Kidney epithelial cell (primary cell): ENCODE measurements at regions not wholly inside any gene's neighbourhood (a gene's known extent, or its start where the extent isn't known, plus 50 kb on each side); places are given as distances from the start of the nearest gene placed in this dataset.

ENCODE experiments used
- DNase-seq: peaks from one replicate; pipeline ENCODE4 v3.0.0-alpha.2; 2010; ENCODE audit warnings: low read depth
- H3K27me3 ChIP-seq: 2 replicates; pipeline ENCODE4 v1.6.0; 2011; ENCODE audit warnings: low read length; ENCODE audit not compliant: control insufficient read depth, insufficient read depth
- H3K36me3 ChIP-seq: 2 replicates; pipeline ENCODE4 v1.5.1; 2011; ENCODE audit warnings: low read length; ENCODE audit not compliant: control insufficient read depth, insufficient read depth
- H3K4me3 ChIP-seq: 2 replicates; pipeline ENCODE4 v1.5.1; 2011; ENCODE audit warnings: low read depth, mild to moderate bottlenecking, control low read depth, low read length
- TF ChIP-seq, protein P1 (sequence below): IDR thresholded peaks from 2 replicates; pipeline ENCODE4 v1.5.1; 2011; ENCODE audit warnings: mild to moderate bottlenecking, moderate library complexity, low read length, control low read depth, inconsistent platforms; ENCODE audit not compliant: insufficient read depth, poor library complexity, severe bottlenecking

DNA sequence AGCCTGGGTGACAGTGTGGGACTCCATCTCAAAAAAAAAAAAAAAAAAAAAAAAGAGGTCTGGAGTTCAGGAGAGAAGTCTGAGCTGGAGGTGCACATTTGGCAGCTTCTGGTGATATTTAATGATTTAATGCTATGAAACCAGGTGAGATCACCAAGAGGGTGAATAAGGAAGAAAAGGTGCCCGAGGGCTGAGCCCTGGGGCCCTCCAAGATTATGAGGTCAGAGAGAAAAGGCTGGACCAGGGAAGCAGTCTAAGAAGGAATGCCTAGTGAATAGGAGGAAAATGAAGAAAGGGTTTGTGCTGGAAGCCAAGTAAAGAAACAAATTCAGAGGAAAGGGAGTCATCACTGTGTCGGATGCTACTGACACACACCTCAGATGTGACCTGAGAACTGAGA, 88.0 kb upstream of the PELI1 start:
- TF ChIP-seq, protein P1, sequence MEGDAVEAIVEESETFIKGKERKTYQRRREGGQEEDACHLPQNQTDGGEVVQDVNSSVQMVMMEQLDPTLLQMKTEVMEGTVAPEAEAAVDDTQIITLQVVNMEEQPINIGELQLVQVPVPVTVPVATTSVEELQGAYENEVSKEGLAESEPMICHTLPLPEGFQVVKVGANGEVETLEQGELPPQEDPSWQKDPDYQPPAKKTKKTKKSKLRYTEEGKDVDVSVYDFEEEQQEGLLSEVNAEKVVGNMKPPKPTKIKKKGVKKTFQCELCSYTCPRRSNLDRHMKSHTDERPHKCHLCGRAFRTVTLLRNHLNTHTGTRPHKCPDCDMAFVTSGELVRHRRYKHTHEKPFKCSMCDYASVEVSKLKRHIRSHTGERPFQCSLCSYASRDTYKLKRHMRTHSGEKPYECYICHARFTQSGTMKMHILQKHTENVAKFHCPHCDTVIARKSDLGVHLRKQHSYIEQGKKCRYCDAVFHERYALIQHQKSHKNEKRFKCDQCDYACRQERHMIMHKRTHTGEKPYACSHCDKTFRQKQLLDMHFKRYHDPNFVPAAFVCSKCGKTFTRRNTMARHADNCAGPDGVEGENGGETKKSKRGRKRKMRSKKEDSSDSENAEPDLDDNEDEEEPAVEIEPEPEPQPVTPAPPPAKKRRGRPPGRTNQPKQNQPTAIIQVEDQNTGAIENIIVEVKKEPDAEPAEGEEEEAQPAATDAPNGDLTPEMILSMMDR: no peak
- H3K36me3 ChIP-seq: no peaks in the 10 kb centered on the region

GRCh38 chr2:64233376-64233922, 89.2 kb upstream of the PELI1 start:
- Histone ChIP-seq H3K27me3 (no peaks in the 10 kb centered on the region), H3K36me3 (no peaks in the 10 kb centered on the region), H3K4me3 (no peak overlapping the region)
- TF ChIP-seq, protein P1: no peak
- DNase-seq: no peak

More for the DNA sequence above, 88.0 kb upstream of the PELI1 start:
- Histone ChIP-seq H3K27me3 (no peaks in the 10 kb centered on the region), H3K4me3 (no peak overlapping the region)
- no peak for DNase-seq

DNA sequence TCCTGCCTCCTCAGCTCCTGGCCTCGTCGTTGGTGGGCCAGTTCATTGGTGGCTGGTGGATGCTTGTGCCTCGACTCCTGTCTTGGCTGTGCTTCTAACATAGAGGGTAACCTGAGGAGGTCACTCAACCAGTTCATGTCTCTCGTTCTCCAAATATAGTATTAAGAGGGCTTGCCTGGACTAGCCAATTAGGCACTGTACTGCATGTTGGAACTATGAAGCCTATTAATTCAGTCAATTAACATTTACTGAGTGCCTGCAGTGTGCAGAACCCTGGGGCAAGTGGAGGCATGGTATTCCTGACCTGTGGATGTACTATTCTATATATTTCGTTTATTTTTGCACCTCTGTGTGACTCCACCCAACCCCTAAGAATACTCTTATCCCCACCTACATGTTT, 89.9 kb upstream of the PELI1 start:
- DNase-seq: no peak
- TF ChIP-seq, protein P1: no peak
- no peaks in the 10 kb centered on the region for H3K27me3 ChIP-seq
- H3K36me3 ChIP-seq: no peaks in the 10 kb centered on the region
- H3K4me3 ChIP-seq: no peak overlapping the region

GRCh38 chr2:64234785-64235184, 90.6 kb upstream of the PELI1 start:
- no peak overlapping the region for H3K4me3 ChIP-seq
- TF ChIP-seq, protein P1: no peak
- DNase-seq: no peak
- no peaks in the 10 kb centered on the region for H3K36me3 ChIP-seq
- no peaks in the 10 kb centered on the region for H3K27me3 ChIP-seq

GRCh38 chr2:64237266-64237665, 93.0 kb upstream of the PELI1 start:
- Histone ChIP-seq H3K36me3 (no peaks in the 10 kb centered on the region), H3K4me3 (no peak overlapping the region), H3K27me3 (no peaks in the 10 kb centered on the region)
- no peak for DNase-seq
- TF ChIP-seq, protein P1: no peak

DNA sequence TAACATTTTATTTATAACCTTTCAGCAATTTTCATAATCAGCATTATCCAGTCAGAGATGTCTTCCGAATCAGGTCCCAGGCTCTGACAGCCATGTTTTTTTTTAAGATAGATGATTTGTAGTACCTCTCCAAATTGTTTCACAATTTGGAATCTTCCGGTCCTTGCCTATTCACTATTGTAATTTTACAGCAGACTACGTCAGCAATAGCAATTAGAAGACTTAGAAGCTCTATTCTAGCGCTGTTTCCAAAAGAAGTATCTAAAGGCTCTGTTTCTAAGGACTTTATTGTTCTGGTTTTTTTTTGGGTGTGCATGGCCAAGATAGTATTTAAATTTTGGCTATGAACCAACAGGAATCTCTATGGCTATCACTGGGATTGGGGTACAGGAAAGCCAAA, 94.6 kb upstream of the PELI1 start:
- DNase-seq: no peak
- TF ChIP-seq, protein P1: no peak
- H3K4me3 ChIP-seq: no peak overlapping the region
- no peaks in the 10 kb centered on the region for H3K27me3 ChIP-seq
- H3K36me3 ChIP-seq: no peaks in the 10 kb centered on the region
